HepG2 (cell line): ENCODE measurements at regions not wholly inside any gene's neighbourhood (a gene's known extent, or its start where the extent isn't known, plus 50 kb on each side); places are given as distances from the start of the nearest gene placed in this dataset.
"Not testable (repeated sequence)": the region's sequence is repeated elsewhere in the genome, so short reads cannot be mapped to it uniquely, and the experiment has no call there.

Experiments used
- AKAP8 ChIP-seq: sonication (generic); formaldehyde crosslinking; IDR thresholded peaks from 2 replicates; pipeline ENCODE4 v1.5.1; 2020; ENCODE audit warnings: mild to moderate bottlenecking, missing genetic modification reagents
- CC2D1A ChIP-seq: sonication (generic); formaldehyde crosslinking; IDR thresholded peaks from 2 replicates; pipeline ENCODE4 v1.8.1; 2023; ENCODE audit warnings: mild to moderate bottlenecking, missing genetic modification reagents
- DPF2 ChIP-seq: sonication (generic); formaldehyde crosslinking; IDR thresholded peaks from 2 replicates; pipeline ENCODE4 v1.4.0; 2020; ENCODE audit warnings: mild to moderate bottlenecking, low read depth, missing genetic modification reagents, borderline replicate concordance
- PCBP1 ChIP-seq: fragments of 200-400 bp; formaldehyde crosslinking; IDR thresholded peaks from 2 replicates; pipeline ENCODE4 v1.6.1; 2017; ENCODE audit warnings: mild to moderate bottlenecking, low read depth, low read length, borderline replicate concordance
- POLR2AphosphoS2 ChIP-seq: IDR thresholded peaks from 2 replicates; pipeline ENCODE4 v1.6.1; 2011; ENCODE audit warnings: low read depth, low read length, improper control_type of control experiment
- PRDM10 ChIP-seq: sonication (generic); formaldehyde crosslinking; IDR thresholded peaks from 2 replicates; pipeline ENCODE4 v1.4.0; 2020; ENCODE audit warnings: low read depth, missing genetic modification reagents
- RXRA ChIP-seq: sonication (generic); formaldehyde crosslinking; IDR thresholded peaks from 2 replicates; pipeline ENCODE4 v1.5.1; 2020; ENCODE audit warnings: missing genetic modification reagents
- SIN3A ChIP-seq: IDR thresholded peaks from 2 replicates; pipeline ENCODE4 v1.6.1; 2011; ENCODE audit warnings: low read depth, mild to moderate bottlenecking, control low read depth, low read length, borderline replicate concordance
- ZBTB40 ChIP-seq, 2 experiments: fragments of 450-650 bp in 1 of 2; sonication (generic) in 1 of 2; formaldehyde crosslinking in 1 of 2; IDR thresholded peaks; 2 replicates each; pipeline versions ENCODE4 v1.6.1 to v1.8.0; 2016 to 2022; ENCODE audit warnings: antibody characterized with exemption in 1 of 2, mild to moderate bottlenecking in 1 of 2, missing genetic modification reagents in 1 of 2
- ZIK1 ChIP-seq: sonication (generic); formaldehyde crosslinking; IDR thresholded peaks from 2 replicates; pipeline ENCODE4 v1.5.0; 2020; ENCODE audit warnings: mild to moderate bottlenecking, low read depth, missing genetic modification reagents, borderline replicate concordance

- not testable (repeated sequence) for TF ChIP-seq PRDM10; PCBP1; CC2D1A (CRISPR knock-in tag); ZIK1; DPF2 (CRISPR knock-in tag); RXRA (CRISPR knock-in tag); POLR2AphosphoS2; ZBTB40 (IDR thresholded peaks at IDR 0.05); ZBTB40 (CRISPR knock-in tag; IDR thresholded peaks at IDR 0.05); SIN3A; AKAP8 (CRISPR knock-in tag)
Observed at GRCh38 chr9:39463696-39464095, 108.2 kb downstream of the SPATA31A1 start.
